HEK293 (cell line): ENCODE measurements at regions not wholly inside any gene's neighbourhood (a gene's known extent, or its start where the extent isn't known, plus 50 kb on each side); places are given as distances from the start of the nearest gene placed in this dataset.

Experiments used
- CTCF ChIA-PET: fragments of 350-600 bp; formaldehyde crosslinking; extraction: SDS; loops from one replicate; lab custom pipeline; 2021; ENCODE audit warnings: antibody characterized with exemption; lab: Yijun Ruan, JAX
- POLR2A ChIA-PET: fragments of 300-600 bp; formaldehyde crosslinking; extraction: SDS; loops from one replicate; lab custom pipeline; 2020; ENCODE audit warnings: antibody characterized with exemption, inconsistent platforms; lab: Yijun Ruan, JAX
- H3K27ac ChIP-seq: fragments of 200-500 bp; sonication (Bioruptor generic); 2 replicates; pipeline ENCODE4 v1.5.1; 2014; ENCODE audit warnings: low read depth, low read length, control low read depth, inconsistent platforms; ENCODE audit errors: extremely low read depth
- H3K36me3 ChIP-seq, 2 experiments: fragments of 200-500 bp in 1 of 2; sonication (Bioruptor generic) in 1 of 2; 1 replicate in 1 of 2; 2 replicates in 1 of 2; pipeline ENCODE4 v1.5.1; 2014 to 2017; ENCODE audit warnings: inconsistent platforms in 2 of 2, low read length in 2 of 2; ENCODE audit not compliant: control insufficient read depth in 2 of 2, insufficient read depth in 1 of 2
- H3K4me1 ChIP-seq: fragments of 200-500 bp; sonication (Bioruptor generic); 2 replicates; pipeline ENCODE4 v1.5.1; 2014; ENCODE audit warnings: mild to moderate bottlenecking, low read length, inconsistent platforms; ENCODE audit not compliant: control insufficient read depth, insufficient read depth
- H3K4me3 ChIP-seq: 2 replicates; pipeline ENCODE4 v1.5.1; 2011; ENCODE audit warnings: low read depth, mild to moderate bottlenecking, control low read depth, low read length, moderate library complexity
- H3K9me3 ChIP-seq: fragments of 200-500 bp; sonication (Bioruptor generic); 2 replicates; pipeline ENCODE4 v1.5.1; 2014; ENCODE audit warnings: low read depth, low read length, inconsistent platforms; ENCODE audit not compliant: control insufficient read depth, insufficient read depth
- BCL6B ChIP-seq: fragments of 450-650 bp; formaldehyde crosslinking; IDR thresholded peaks from 2 replicates; pipeline ENCODE4 v1.5.1; 2017; ENCODE audit warnings: missing biosample characterization, missing genetic modification characterization
- GLIS1 ChIP-seq: fragments of 450-650 bp; formaldehyde crosslinking; IDR thresholded peaks from 2 replicates; pipeline ENCODE4 v1.5.1; 2016; ENCODE audit warnings: missing biosample characterization, missing genetic modification characterization
- KLF8 ChIP-seq: fragments of 450-650 bp; formaldehyde crosslinking; IDR thresholded peaks from 2 replicates; pipeline ENCODE4 v1.5.1; 2016; ENCODE audit warnings: missing biosample characterization, missing genetic modification characterization
- KLF9 ChIP-seq: fragments of 450-650 bp; formaldehyde crosslinking; IDR thresholded peaks from 2 replicates; pipeline ENCODE4 v1.5.1; 2016; ENCODE audit warnings: missing biosample characterization, missing genetic modification characterization, low read depth
- OSR2 ChIP-seq: fragments of 450-650 bp; formaldehyde crosslinking; IDR thresholded peaks from 2 replicates; pipeline ENCODE4 v1.5.1; 2016; ENCODE audit warnings: missing biosample characterization, missing genetic modification characterization
- PRDM4 ChIP-seq: fragments of 450-650 bp; formaldehyde crosslinking; IDR thresholded peaks from 2 replicates; pipeline ENCODE4 v1.5.1; 2017; ENCODE audit warnings: missing biosample characterization, missing genetic modification characterization
- SCRT1 ChIP-seq: fragments of 450-650 bp; formaldehyde crosslinking; IDR thresholded peaks from 2 replicates; pipeline ENCODE4 v1.5.1; 2016; ENCODE audit warnings: missing biosample characterization, missing genetic modification characterization, borderline replicate concordance
- WT1 ChIP-seq: fragments of 450-650 bp; formaldehyde crosslinking; IDR thresholded peaks from 2 replicates; pipeline ENCODE4 v1.5.1; 2016; ENCODE audit warnings: missing biosample characterization, missing genetic modification characterization
- YY2 ChIP-seq: fragments of 450-650 bp; formaldehyde crosslinking; IDR thresholded peaks from 2 replicates; pipeline ENCODE4 v1.5.1; 2016; ENCODE audit warnings: missing biosample characterization, missing genetic modification characterization
- ZBTB44 ChIP-seq: fragments of 450-650 bp; IDR thresholded peaks from 2 replicates; pipeline ENCODE4 v1.5.1; 2018; ENCODE audit warnings: missing biosample characterization, mild to moderate bottlenecking, missing genetic modification characterization
- ZNF10 ChIP-seq: fragments of 450-650 bp; formaldehyde crosslinking; IDR thresholded peaks from 2 replicates; pipeline ENCODE4 v1.5.1; 2017; ENCODE audit warnings: missing biosample characterization, missing genetic modification characterization
- ZNF133 ChIP-seq: fragments of 450-650 bp; formaldehyde crosslinking; IDR thresholded peaks from 2 replicates; pipeline ENCODE4 v1.5.1; 2016; ENCODE audit warnings: missing biosample characterization, missing genetic modification characterization
- ZNF24 ChIP-seq: fragments of 450-650 bp; formaldehyde crosslinking; IDR thresholded peaks from 2 replicates; pipeline ENCODE4 v1.5.1; 2016; ENCODE audit warnings: missing biosample characterization, missing genetic modification characterization
- ZNF324 ChIP-seq: fragments of 450-650 bp; formaldehyde crosslinking; IDR thresholded peaks from 2 replicates; pipeline ENCODE4 v1.5.1; 2016; ENCODE audit warnings: missing biosample characterization, missing genetic modification characterization
- ZNF335 ChIP-seq: fragments of 450-650 bp; formaldehyde crosslinking; conservative IDR thresholded peaks from 2 replicates; pipeline ENCODE4 v1.5.1; 2016; ENCODE audit warnings: missing biosample characterization, missing genetic modification characterization
- ZNF391 ChIP-seq: fragments of 450-650 bp; formaldehyde crosslinking; IDR thresholded peaks from 2 replicates; pipeline ENCODE4 v1.5.1; 2016; ENCODE audit warnings: low read depth, missing biosample characterization, missing genetic modification characterization, borderline replicate concordance
- ZNF394 ChIP-seq: fragments of 450-650 bp; formaldehyde crosslinking; IDR thresholded peaks from 2 replicates; pipeline ENCODE4 v1.5.1; 2016; ENCODE audit warnings: missing biosample characterization, missing genetic modification characterization, mild to moderate bottlenecking, moderate library complexity, borderline replicate concordance
- ZNF488 ChIP-seq: fragments of 450-650 bp; formaldehyde crosslinking; IDR thresholded peaks from 2 replicates; pipeline ENCODE4 v1.5.1; 2016; ENCODE audit warnings: missing biosample characterization, missing genetic modification characterization
- ZNF558 ChIP-seq: fragments of 450-650 bp; formaldehyde crosslinking; IDR thresholded peaks from 2 replicates; pipeline ENCODE4 v1.5.1; 2016; ENCODE audit warnings: missing biosample characterization, missing genetic modification characterization
- ZNF561 ChIP-seq: fragments of 450-650 bp; IDR thresholded peaks from 2 replicates; pipeline ENCODE4 v1.5.1; 2018; ENCODE audit warnings: missing biosample characterization, missing genetic modification characterization, borderline replicate concordance
- ZNF580 ChIP-seq: fragments of 450-650 bp; formaldehyde crosslinking; IDR thresholded peaks from 2 replicates; pipeline ENCODE4 v1.5.1; 2016; ENCODE audit warnings: missing biosample characterization, missing genetic modification characterization
- ZNF629 ChIP-seq: fragments of 450-650 bp; formaldehyde crosslinking; IDR thresholded peaks from 2 replicates; pipeline ENCODE4 v1.5.1; 2017; ENCODE audit warnings: missing biosample characterization, missing genetic modification characterization
- ZNF664 ChIP-seq: fragments of 450-650 bp; formaldehyde crosslinking; IDR thresholded peaks from 2 replicates; pipeline ENCODE4 v1.5.1; 2016; ENCODE audit warnings: missing biosample characterization, missing genetic modification characterization
- ZNF76 ChIP-seq: fragments of 450-650 bp; formaldehyde crosslinking; IDR thresholded peaks from 2 replicates; pipeline ENCODE4; 2016; ENCODE audit warnings: low read depth, missing biosample characterization, missing genetic modification characterization, borderline replicate concordance
- ZNF791 ChIP-seq: fragments of 450-650 bp; formaldehyde crosslinking; IDR thresholded peaks from 2 replicates; pipeline ENCODE4 v1.5.1; 2016; ENCODE audit warnings: missing biosample characterization, missing genetic modification characterization
- ZSCAN4 ChIP-seq: fragments of 450-650 bp; formaldehyde crosslinking; IDR thresholded peaks from 2 replicates; pipeline ENCODE4 v1.5.1; 2017; ENCODE audit warnings: missing biosample characterization, missing genetic modification characterization

- POLR2A ChIA-PET = no interaction called here
Observed at GRCh38 chrX:149992918-149993317, 54.6 kb upstream of the EOLA2 start.

GRCh38 chrX:149993989-149994388 is 55.7 kb upstream of the EOLA2 start:
- Histone ChIP-seq H3K4me1 (no peaks in the 10 kb centered on the region), H3K36me3 (peaks cover 0 to 20% of the 10 kb centered on the region in 2 experiments; a peak in 1 of 3 replicates), H3K4me3 (no peak overlapping the region), H3K9me3 (no peaks in the 10 kb centered on the region), H3K27ac (no peak overlapping the region)
- POLR2A ChIA-PET = no interaction called here
- CTCF ChIA-PET = no interaction called here
- no peak for TF ChIP-seq KLF9
- no peak for TF ChIP-seq ZNF133 (tag by site-specific recombination)
- TF ChIP-seq KLF8 (tag by site-specific recombination) = no peak
- no peak for TF ChIP-seq OSR2
- TF ChIP-seq ZNF488 (tag by site-specific recombination) = no peak
- TF ChIP-seq YY2 (tag by site-specific recombination) = no peak
- no peak for TF ChIP-seq ZBTB44
- TF ChIP-seq ZNF391 (tag by site-specific recombination) = no peak
- TF ChIP-seq BCL6B = no peak
- no peak for TF ChIP-seq PRDM4 (tag by site-specific recombination)
- no peak for TF ChIP-seq SCRT1 (tag by site-specific recombination)
- no peak for TF ChIP-seq ZNF10 (tag by site-specific recombination)
- TF ChIP-seq ZNF791 = no peak
- no peak for TF ChIP-seq ZNF664
- TF ChIP-seq ZNF580 (tag by site-specific recombination) = no peak
- no peak for TF ChIP-seq ZNF76
- TF ChIP-seq ZNF394 (tag by site-specific recombination) = no peak

More at GRCh38 chrX:149992918-149993317, 54.6 kb upstream of the EOLA2 start:
- H3K36me3 ChIP-seq = peaks cover 0 to 20% of the 10 kb centered on the region in 2 experiments; a peak in 1 of 3 replicates
- TF ChIP-seq ZNF335 (tag by site-specific recombination) (no peak), ZNF24 (tag by site-specific recombination) (no peak), ZNF558 (tag by site-specific recombination) (no peak), ZNF324 (tag by site-specific recombination) (no peak), ZNF561 (tag by site-specific recombination) (no peak), GLIS1 (tag by site-specific recombination) (no peak), WT1 (tag by site-specific recombination) (no peak), ZNF629 (no peak), ZSCAN4 (tag by site-specific recombination) (no peak)
- TF ChIP-seq, all 188 proteins: peak for 0
- no peaks in the 10 kb centered on the region for H3K9me3 ChIP-seq
- H3K4me1 ChIP-seq = no peaks in the 10 kb centered on the region
- CTCF ChIA-PET = no interaction called here
- H3K4me3 ChIP-seq = no peak overlapping the region
- H3K27ac ChIP-seq = no peak overlapping the region
